ENCODE measurements at regions not wholly inside any gene's neighbourhood (a gene's known extent, or its start where the extent isn't known, plus 50 kb on each side); places are given as distances from the start of the nearest gene placed in this dataset.

- peak; percentile 71 for DNase-seq (ENCODE audit: low spot score)
- intact Hi-C loops (cut with DNase I): no loop called here
These were observed 125.0 kb upstream of the MEF2A start for GRCh38 chr15:99440551-99441443.

GRCh38 chr15:99441444-99441800 is 124.4 kb upstream of the MEF2A start:
- no peak for DNase-seq (ENCODE audit: low spot score)
- intact Hi-C loops (cut with DNase I): no loop called here

- intact Hi-C loops (cut with DNase I): no loop called here
- DNase-seq (ENCODE audit: low spot score): no peak
These were observed 123.9 kb upstream of the MEF2A start for GRCh38 chr15:99441871-99442251.

DNA sequence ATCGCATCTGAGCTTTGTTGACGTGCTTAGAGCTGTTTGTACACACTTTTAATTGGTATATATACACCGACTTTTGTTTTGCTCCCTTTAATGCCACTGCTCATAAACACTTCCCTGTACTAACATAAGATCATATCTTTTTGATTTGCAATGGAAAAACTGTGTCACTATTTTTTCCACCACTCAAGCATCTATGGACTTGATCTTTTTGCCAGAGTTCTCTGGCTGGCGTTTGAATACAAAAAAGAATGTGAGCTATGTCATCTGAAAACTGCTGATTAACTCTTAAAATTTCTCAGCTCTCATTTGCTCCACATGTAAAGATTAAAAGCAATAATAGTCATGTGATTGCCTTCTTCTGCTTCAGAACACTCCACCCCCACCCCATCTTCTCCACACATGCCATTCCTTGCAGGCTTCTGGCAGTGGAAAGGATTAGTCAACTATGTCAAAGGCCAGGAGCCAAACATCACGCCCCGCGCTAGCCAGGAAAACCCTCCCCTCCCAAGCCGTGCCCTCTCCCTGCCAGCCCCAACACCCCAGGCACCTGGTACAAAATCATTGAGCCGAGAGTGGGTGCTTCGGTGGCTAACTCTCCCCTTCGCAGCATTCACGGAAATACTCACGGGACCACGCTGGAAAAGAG is 123.4 kb upstream of the MEF2A start:
- peak; percentile 81 for DNase-seq (ENCODE audit: low spot score)
- intact Hi-C loops (cut with DNase I): no loop called here

GRCh38 chr15:99443056-99443756 is 122.6 kb upstream of the MEF2A start:
- intact Hi-C loops (cut with DNase I): no loop called here
- DNase-seq (ENCODE audit: low spot score): no peak

DNA sequence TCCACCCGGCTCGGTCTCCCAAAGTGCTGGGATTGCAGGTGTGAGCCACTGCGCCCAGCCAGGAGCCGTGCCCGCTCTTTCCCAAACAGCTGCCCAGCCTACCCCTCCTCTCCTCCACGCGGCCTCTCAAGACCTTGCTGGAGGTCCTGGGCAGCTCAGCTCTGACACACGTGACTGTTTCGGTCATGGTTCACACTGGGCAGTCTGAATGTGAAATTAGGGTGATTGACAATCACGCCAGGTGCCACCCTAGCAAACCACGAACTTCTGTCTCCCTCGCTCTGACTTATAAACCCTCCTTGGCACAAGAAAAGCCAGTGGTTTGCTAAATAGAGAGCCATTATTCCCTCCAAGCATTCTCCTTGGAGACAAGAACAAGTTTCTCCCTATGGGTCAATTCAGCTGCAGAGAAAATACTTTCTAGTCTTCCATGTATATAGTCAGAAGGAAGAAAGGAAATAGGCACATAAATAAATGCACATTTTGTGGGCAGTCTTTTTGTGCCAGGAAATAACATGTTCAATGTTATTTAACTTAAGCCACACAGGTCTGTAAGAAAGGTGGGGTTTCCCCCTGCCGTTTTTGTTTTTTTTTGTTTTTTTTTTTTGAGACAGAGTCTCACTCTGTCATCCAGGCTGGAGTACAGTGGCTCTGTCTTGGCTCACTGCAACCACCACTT is 121.9 kb upstream of the MEF2A start:
- intact Hi-C loops (cut with DNase I): no loop called here
- peak; percentile 78 for DNase-seq (ENCODE audit: low spot score)

- intact Hi-C loops (cut with DNase I): no loop called here
- no peak for DNase-seq (ENCODE audit: low spot score)
These were observed 120.4 kb upstream of the MEF2A start for GRCh38 chr15:99445272-99445850.

DNA sequence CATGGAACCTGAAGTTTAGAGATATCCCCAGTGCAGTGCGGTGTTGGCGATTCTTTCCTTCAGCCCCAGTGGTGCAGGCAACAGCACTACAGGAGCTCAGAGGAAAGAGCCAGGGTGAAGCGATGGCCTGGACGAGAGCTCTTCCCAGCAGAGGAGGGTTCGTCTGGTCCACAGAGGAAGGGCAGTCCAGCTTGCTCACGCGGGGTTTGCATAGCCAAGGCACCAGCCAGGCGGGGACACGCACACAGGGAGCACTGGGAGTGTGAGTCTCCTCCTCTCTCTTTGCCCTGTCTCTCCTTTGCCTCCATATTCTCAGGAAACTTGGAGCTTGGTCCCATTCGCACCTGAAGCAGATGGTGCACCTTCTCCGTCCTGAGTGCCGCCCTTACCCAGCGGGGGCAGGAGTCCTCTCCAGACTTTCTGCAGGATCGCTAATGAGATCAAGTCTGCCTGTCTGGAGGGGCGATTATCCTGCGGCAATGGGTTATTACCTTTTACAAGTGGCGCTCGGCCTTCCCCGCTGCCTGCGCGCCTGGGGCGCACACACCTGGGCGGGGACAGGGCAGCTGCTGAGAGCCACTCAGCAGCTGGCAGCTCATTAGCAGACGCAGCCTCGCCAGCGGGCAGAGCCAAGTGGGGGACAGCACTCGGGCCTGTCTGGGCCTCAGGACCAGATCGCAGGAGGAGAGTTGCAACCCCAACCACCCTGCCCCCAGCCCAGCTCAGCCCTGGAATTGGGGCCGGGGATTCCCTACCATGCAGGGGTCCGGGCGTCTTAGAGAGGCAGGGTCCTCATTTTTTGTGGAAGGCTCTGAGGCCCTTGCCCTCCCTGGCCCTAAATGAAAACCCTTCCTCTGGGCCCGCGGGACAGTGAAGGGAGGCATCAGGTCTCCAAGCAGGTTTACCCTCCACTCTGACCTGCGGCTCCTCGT is 119.0 kb upstream of the MEF2A start:
- peak; percentile 61 for DNase-seq (ENCODE audit: low spot score)
- intact Hi-C loops (cut with DNase I): no loop called here

DNA sequence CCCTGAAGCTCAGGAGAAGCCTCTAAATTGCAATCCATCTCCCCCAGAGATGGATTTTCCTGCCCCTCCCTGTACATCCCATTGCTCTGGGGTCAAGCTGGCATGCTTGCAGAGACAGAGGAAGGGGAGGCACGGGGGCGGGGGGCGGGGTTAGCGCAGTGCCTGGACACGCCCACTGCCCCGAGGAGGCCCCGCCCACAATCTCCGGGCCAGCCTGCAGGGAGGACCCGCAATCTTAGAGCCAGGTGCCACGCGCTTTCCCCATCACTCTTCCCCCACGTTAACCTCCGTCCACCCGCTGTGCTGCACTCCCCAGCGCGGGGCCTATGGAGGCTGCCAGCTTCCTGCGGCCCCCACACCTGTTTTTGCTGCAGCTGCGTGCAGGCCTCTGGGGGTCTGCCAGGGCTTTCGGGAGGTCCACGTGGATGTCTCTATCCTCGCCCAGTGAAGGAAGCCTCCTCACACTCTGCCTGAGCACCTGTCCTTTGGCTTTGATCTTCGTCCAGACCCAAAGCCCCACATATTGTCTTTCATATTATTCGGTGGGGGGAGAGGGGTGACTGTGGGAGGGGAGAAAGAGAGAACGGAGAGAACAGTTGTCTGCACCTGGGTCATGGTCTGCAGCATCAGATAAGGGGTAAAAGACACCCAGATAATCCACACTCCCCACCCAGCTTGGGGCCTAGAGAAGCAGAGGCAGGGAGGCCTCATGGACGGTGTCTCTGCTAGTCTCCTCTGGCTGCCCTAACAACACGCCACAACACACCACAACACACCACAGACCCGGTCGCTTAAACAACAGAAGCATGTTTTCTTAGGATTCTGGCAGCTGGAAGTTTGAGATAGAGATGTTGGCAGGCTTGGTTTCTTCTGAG is 118.0 kb upstream of the MEF2A start:
- DNase-seq (ENCODE audit: low spot score): peak; percentile 65
- intact Hi-C loops (cut with DNase I): no loop called here

DNA sequence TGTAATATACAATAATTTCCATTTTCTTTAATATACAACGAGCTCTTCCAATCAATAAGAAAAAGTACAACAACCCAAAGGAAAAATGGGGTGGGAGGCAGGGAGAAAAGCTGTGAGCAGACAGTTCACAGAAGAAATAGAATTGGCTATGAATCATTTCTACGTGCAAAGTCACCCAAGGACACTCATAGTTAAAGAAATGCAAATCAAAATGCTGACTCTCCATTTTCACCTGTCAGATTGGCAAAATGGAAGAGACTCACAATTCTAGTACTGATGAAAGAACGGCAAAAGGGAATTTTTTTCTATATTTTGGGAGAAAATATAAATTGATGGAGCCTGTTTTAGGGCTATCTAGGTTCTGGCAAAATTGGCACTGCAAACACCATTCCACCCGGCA is 116.3 kb upstream of the MEF2A start:
- intact Hi-C loops (cut with DNase I): no loop called here
- no peak for DNase-seq (ENCODE audit: low spot score)

DNA sequence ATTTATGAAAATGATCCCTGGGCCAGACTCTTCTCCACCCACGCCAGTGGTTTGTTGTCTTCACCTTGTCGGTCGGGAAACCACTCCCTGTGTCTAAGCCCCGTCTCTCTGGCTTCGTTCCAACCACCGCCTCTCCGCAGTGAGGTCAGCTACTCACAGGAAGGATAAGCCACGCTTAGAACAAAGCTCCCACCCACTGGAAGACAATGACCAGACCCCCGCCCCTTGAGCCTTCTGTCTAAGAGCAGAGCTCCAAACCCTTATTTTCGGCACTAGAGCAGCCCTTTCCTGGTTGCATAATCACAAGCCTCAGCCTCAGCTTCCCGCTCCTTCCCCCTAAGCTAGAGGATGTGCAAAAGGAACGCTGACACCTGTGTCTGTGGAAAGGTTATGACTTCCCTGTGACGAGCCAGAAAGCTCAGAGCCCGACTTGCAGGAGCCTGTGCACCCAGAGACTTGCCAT is 114.9 kb upstream of the MEF2A start:
- DNase-seq (ENCODE audit: low spot score): peak; percentile 91
- intact Hi-C loops (cut with DNase I): loop anchor here in 1 of 2 donors (10.0 kb wide), 1 partner anchor 64 kb away; no protein-coding TSS in a partner anchor

GRCh38 chr15:99451484-99451883 is 114.3 kb upstream of the MEF2A start:
- DNase-seq (ENCODE audit: low spot score): no peak
- intact Hi-C loops (cut with DNase I): loop anchor here in 1 of 2 donors (10.0 kb wide), 1 partner anchor 63 kb away; no protein-coding TSS in a partner anchor

DNA sequence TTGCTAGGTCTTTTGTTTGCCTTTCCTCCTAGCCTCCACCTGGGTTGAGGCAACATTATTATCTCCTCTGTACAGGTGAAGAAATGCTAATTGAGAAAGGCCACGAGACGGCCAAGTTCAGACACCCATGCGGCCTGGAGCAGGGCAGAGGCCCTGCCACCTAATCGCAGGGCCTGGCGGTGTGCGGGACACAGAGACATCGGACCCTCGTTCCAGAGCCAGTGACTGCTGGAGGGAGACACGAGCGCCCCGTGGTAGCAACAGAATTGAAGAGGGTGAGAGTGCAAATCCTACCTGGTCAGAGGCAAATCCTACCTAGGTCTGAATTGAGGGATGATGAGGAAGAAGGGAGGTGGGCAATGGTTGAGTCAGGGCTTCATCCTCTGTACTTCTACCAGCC is 113.8 kb upstream of the MEF2A start:
- DNase-seq (ENCODE audit: low spot score): peak; percentile 73
- intact Hi-C loops (cut with DNase I): loop anchor here in 1 of 2 donors (10.0 kb wide), 1 partner anchor 63 kb away; no protein-coding TSS in a partner anchor

GRCh38 chr15:99452728-99453636 is 112.8 kb upstream of the MEF2A start:
- intact Hi-C loops (cut with DNase I): loop anchor here in 1 of 2 donors (10.0 kb wide), 1 partner anchor 62 kb away; no protein-coding TSS in a partner anchor
- DNase-seq (ENCODE audit: low spot score): peak; percentile 96

DNA sequence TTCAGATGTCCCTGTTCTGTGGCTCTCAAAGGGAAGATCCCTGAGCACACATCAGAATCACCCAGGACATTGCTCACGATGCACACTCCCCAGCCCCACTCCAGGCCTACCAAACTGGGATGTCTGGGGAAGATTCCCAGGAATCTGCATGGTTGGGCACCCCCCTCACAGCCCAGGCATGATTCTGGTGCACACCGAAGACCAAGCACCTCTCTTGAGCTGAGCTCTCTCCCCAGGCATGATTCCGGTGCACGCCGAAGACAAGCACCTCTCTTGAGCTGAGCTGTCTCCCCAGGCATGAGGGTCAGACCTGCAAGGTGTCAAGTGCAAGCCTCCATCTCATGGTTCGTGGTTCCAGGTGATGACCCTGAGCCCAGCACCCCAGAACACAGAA is 112.2 kb upstream of the MEF2A start:
- intact Hi-C loops (cut with DNase I): loop anchor here in 1 of 2 donors (10.0 kb wide), 1 partner anchor 61 kb away; no protein-coding TSS in a partner anchor
- no peak for DNase-seq (ENCODE audit: low spot score)
